Endothelial cell of umbilical vein (primary cell): ENCODE measurements at regions not wholly inside any gene's neighbourhood (a gene's known extent, or its start where the extent isn't known, plus 50 kb on each side); places are given as distances from the start of the nearest gene placed in this dataset.

Source experiments
- BruUV-seq: library from RNA; stranded (reverse); fragments of 400-500 nt; replicated peaks from 2 replicates; lab custom pipeline; 2021; lab: Mats Ljungman, UMichigan
- CTCF ChIA-PET: fragments of 300-600, 350-600 bp; sonication (Branson Sonifier 250); formaldehyde crosslinking; loops from one replicate; lab custom pipeline; 2021; ENCODE audit warnings: antibody characterized with exemption, inconsistent platforms; lab: Charles Lee
- POLR2A ChIA-PET: fragments of 300-600, 350-600 bp; sonication (Branson Sonifier 250); formaldehyde crosslinking; loops from one replicate; lab custom pipeline; 2021; ENCODE audit warnings: antibody characterized with exemption, inconsistent platforms; lab: Charles Lee
- DNase-seq: peaks from one replicate; pipeline ENCODE4 v3.0.0-alpha.2; 2011; ENCODE audit warnings: low read depth, low spot score
- FAIRE-seq: peaks from 2 replicates; lab custom pipeline; 2011; peaks lifted over from hg19 to GRCh38; lab: Jason Lieb, UNC
- H2AFZ ChIP-seq: 2 replicates; pipeline ENCODE4 v1.6.0; 2012; ENCODE audit warnings: low read depth, low read length, control low read depth, inconsistent platforms
- H3K27ac ChIP-seq: 2 replicates; pipeline ENCODE4 v1.5.1; 2011; ENCODE audit warnings: low read depth, mild to moderate bottlenecking, control low read depth, low read length, moderate library complexity; ENCODE audit not compliant: insufficient read depth
- H3K27me3 ChIP-seq, 2 experiments: 2 replicates each; pipeline versions ENCODE4 v1.6.0 to v1.6.1; 2011; ENCODE audit warnings: low read length in 2 of 2, mixed read lengths in 1 of 2; ENCODE audit not compliant: control insufficient read depth in 2 of 2, insufficient read depth in 2 of 2
- H3K36me3 ChIP-seq, 2 experiments: 2 replicates in 1 of 2; 3 replicates in 1 of 2; pipeline ENCODE4 v1.5.1; 2011; ENCODE audit warnings: low read length in 2 of 2, mild to moderate bottlenecking in 1 of 2, moderate library complexity in 1 of 2; ENCODE audit not compliant: control insufficient read depth in 2 of 2, insufficient read depth in 2 of 2; ENCODE audit errors: extremely low read depth in 1 of 2
- H3K4me1 ChIP-seq: 3 replicates; pipeline ENCODE4 v1.5.1; 2011; ENCODE audit warnings: mild to moderate bottlenecking, low read length; ENCODE audit not compliant: control insufficient read depth, insufficient read depth; ENCODE audit errors: extremely low read depth
- H3K4me2 ChIP-seq: 2 replicates; pipeline ENCODE4 v1.6.1; 2011; ENCODE audit warnings: low read length, control low read depth, mixed read lengths; ENCODE audit not compliant: insufficient read depth
- H3K4me3 ChIP-seq, 3 experiments: fragments of 200-600 bp in 1 of 3; sonication (generic), shearing (Covaris generic) in 1 of 3; replicated peaks in 1 of 3; 2 replicates each; pipeline ENCODE4 v1.5.1; 2011 to 2016; ENCODE audit warnings: control low read depth in 3 of 3, low read length in 3 of 3, mild to moderate bottlenecking in 2 of 3, inconsistent platforms in 1 of 3, low read depth in 1 of 3, moderate library complexity in 1 of 3; ENCODE audit not compliant: insufficient read depth in 1 of 3
- H3K79me2 ChIP-seq: 2 replicates; pipeline ENCODE4 v1.6.0; 2012; ENCODE audit warnings: low read length, inconsistent platforms; ENCODE audit not compliant: control insufficient read depth, insufficient read depth
- H3K9ac ChIP-seq: replicated peaks from 2 replicates; pipeline ENCODE3; 2011; ENCODE audit warnings: low read length, control low read depth; ENCODE audit not compliant: insufficient read depth; ENCODE audit errors: extremely low read depth
- H3K9me1 ChIP-seq: replicated peaks from 3 replicates; pipeline ENCODE4 v1.6.0; 2011; ENCODE audit warnings: mild to moderate bottlenecking, low read length; ENCODE audit not compliant: control insufficient read depth, insufficient read depth; ENCODE audit errors: extremely low read depth
- H3K9me3 ChIP-seq: replicated peaks from 2 replicates; pipeline ENCODE4 v1.5.1; 2012; ENCODE audit warnings: low read length, inconsistent platforms; ENCODE audit not compliant: control insufficient read depth, insufficient read depth
- H4K20me1 ChIP-seq: replicated peaks from 2 replicates; pipeline ENCODE3; 2011; ENCODE audit warnings: mild to moderate bottlenecking, low read length; ENCODE audit not compliant: control insufficient read depth, insufficient read depth; ENCODE audit errors: extremely low read depth
- CTCF ChIP-seq, 2 donors: IDR thresholded peaks; 1 replicate in 1 of 2; 2 replicates in 1 of 2; pipeline ENCODE4 v1.5.1; 2011; ENCODE audit warnings: low read length in 2 of 2, mild to moderate bottlenecking in 2 of 2, moderate library complexity in 2 of 2, control low read depth in 1 of 2, inconsistent platforms in 1 of 2, low read depth in 1 of 2; ENCODE audit not compliant: insufficient read depth in 1 of 2; ENCODE audit errors: extremely low read depth in 1 of 2
- EZH2 ChIP-seq: IDR thresholded peaks from 2 replicates; pipeline ENCODE4 v1.6.1; 2012; ENCODE audit warnings: borderline replicate concordance, low read depth, mild to moderate bottlenecking, moderate library complexity, low read length, inconsistent platforms; ENCODE audit not compliant: severe bottlenecking
- GATA2 ChIP-seq: IDR thresholded peaks from 2 replicates; pipeline ENCODE4 v1.7.0; 2011; ENCODE audit warnings: low read depth, mild to moderate bottlenecking, moderate library complexity, mixed read lengths, low read length; ENCODE audit not compliant: insufficient read length, insufficient read depth
- JUN ChIP-seq: IDR thresholded peaks from 2 replicates; pipeline ENCODE4 v1.6.1; 2011; ENCODE audit warnings: borderline replicate concordance, low read depth; ENCODE audit not compliant: insufficient read length, insufficient read depth
- MYC ChIP-seq: IDR thresholded peaks from one replicate; pipeline ENCODE4 v1.6.1; 2011; ENCODE audit warnings: mild to moderate bottlenecking, low read depth, low read length
- POLR2A ChIP-seq: IDR thresholded peaks from 2 replicates; pipeline ENCODE4 v1.6.1; 2012; ENCODE audit warnings: low read depth, mild to moderate bottlenecking, control low read depth, low read length
- POLR2AphosphoS5 ChIP-seq: IDR thresholded peaks from 2 replicates; pipeline ENCODE4 v1.6.1; 2012; ENCODE audit warnings: low read depth, mild to moderate bottlenecking, control low read depth, low read length, moderate library complexity; ENCODE audit not compliant: insufficient read depth
- dilution Hi-C: fragments of 300-500 bp; cut with MboI; formaldehyde crosslinking; loops from one replicate; pipeline ENCODE4 v1.15.0; 2019; ENCODE audit warnings: low sequenced_read_pairs; ENCODE audit not compliant: extremely low pct_ligation_motif_present
- intact Hi-C: fragments of 100-400 bp; cut with micrococcal nuclease; formaldehyde crosslinking; loops from one replicate; pipeline ENCODE4 v1.10.0; 2022
- TF ChIP-seq, protein P1 (sequence below): IDR thresholded peaks from 2 replicates; pipeline ENCODE4 v1.6.1; 2011; ENCODE audit not compliant: insufficient read depth, insufficient read length

DNA sequence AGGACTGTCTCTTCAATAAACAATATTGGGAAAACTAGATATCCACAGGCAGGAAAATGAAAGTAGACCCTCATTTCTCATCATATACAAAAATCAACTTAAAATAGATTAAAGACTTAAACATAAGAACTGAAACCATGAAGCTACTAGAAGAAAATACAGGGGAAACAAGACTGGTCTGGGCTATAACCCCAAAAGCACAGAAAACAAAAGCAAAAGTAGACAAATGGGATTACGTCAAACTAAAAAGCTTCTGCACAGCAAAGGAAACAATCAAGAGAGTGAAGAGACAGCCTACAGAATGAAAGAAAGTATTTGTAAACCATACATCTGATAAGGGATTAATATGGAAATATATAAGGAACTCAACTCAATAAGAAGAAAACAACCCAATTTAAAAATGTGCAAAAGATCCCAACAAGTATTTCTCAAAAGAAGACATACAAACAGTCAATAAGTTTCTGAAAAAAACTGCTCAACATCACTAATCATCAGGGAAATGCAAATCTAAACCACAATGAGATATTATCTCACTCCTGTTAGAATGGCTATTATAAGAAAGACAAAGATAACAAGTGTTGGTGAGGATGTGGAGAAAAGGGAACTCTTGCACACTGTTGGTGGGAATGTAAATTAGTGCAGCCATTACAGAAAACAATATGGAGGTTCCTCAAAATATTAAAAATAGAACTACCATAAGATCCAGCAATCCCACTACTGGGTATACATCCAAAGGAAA lies 325.3 kb upstream of the RASGEF1B start:
- no peak for FAIRE-seq
- dilution Hi-C loops = no loop called here

More for the DNA sequence above, 325.3 kb upstream of the RASGEF1B start:
- BruUV-seq = no TSS peak
- ChIA-PET CTCF (no interaction called here), POLR2A (no interaction called here)
- intact Hi-C loops = no loop called here
- no peaks in the 10 kb centered on the region for H4K20me1 ChIP-seq
- H3K4me2 ChIP-seq = no peak overlapping the region
- no peaks in the 10 kb centered on the region for H3K36me3 ChIP-seq
- H3K9ac ChIP-seq = no peak overlapping the region
- no peaks in the 10 kb centered on the region for H3K9me1 ChIP-seq
- H3K4me1 ChIP-seq = no peaks in the 10 kb centered on the region
- no peaks in the 10 kb centered on the region for H3K9me3 ChIP-seq
- H3K79me2 ChIP-seq = no peaks in the 10 kb centered on the region
- no peak overlapping the region for H3K4me3 ChIP-seq
- H2AFZ ChIP-seq = no peak overlapping the region
- TF ChIP-seq EZH2 = no peak
- TF ChIP-seq POLR2A = no peak
- TF ChIP-seq, protein P1, sequence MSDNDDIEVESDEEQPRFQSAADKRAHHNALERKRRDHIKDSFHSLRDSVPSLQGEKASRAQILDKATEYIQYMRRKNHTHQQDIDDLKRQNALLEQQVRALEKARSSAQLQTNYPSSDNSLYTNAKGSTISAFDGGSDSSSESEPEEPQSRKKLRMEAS = no peak
- no peak for TF ChIP-seq POLR2AphosphoS5
- TF ChIP-seq CTCF (IDR thresholded peaks at IDR 0.05; ENCODE audit: extremely low read depth in 1 of 2, insufficient read depth in 1 of 2, low read depth in 1 of 2, low read length in 2 of 2) = no peak
- TF ChIP-seq MYC = no peak
- TF ChIP-seq GATA2 = no peak
- TF ChIP-seq JUN = no peak
- no peak overlapping the region for H3K27ac ChIP-seq
- DNase-seq = no peak
- H3K27me3 ChIP-seq = no peaks in the 10 kb centered on the region
